ENCODE measurements at regions not wholly inside any gene's neighbourhood (a gene's known extent, or its start where the extent isn't known, plus 50 kb on each side); places are given as distances from the start of the nearest gene placed in this dataset.

DNA sequence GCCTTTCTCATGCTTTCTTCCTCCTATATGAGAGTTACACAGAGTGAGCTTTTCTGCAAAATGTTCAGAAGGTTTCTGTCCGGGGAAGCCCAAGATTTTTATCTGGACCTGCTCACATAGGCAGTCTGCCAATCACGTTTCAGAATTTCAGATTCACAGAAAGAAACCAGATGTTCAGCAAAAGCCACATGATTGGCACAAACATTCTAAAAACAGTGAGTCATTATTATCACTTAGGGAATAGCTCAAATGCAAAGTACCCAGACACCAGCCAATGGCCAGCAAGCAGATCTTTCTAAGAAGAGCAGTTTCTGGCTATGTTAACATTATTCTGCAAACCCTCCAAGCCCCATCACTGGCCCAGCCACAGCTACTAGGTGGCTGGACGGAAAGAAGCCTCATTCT, 1558.5 kb upstream of the TMEM132C start:
- TF ChIP-seq FOXM1 (IDR thresholded peaks at IDR 0.05; ENCODE audit: borderline replicate concordance, low read depth) (no peak), TEAD4 (IDR thresholded peaks at IDR 0.05) (no peak), EP300 (IDR thresholded peaks at IDR 0.05; ENCODE audit: borderline replicate concordance) (no peak)

DNA sequence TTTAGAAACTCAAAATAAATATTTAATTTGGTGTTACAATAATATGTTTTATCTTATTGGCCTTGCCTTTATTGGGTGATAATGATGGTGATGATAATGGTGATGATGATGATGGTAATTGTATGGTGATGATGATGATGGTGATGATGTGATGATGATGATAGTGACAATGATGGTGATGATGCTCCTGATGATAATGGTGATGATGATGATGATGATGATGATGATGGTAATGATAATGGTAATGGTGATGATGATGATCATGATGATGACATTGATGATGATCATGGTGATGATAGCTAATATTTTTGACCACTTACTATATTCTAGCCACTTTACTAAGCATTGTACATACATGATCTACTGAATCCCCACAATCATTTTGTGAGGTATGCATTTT, 1548.6 kb upstream of the TMEM132C start:
- TF ChIP-seq NFIC (IDR thresholded peaks at IDR 0.05) (no peak), FOXM1 (IDR thresholded peaks at IDR 0.05; ENCODE audit: borderline replicate concordance, low read depth) (no peak), EGR1 (IDR thresholded peaks at IDR 0.05) (no peak), TCF12 (IDR thresholded peaks at IDR 0.05; ENCODE audit: low read depth) (no peak), TAF1 (IDR thresholded peaks at IDR 0.05; ENCODE audit: low read depth) (no peak), TEAD4 (IDR thresholded peaks at IDR 0.05) (no peak), ZBTB7A (IDR thresholded peaks at IDR 0.05; ENCODE audit: low read depth) (no peak), EP300 (IDR thresholded peaks at IDR 0.05; ENCODE audit: borderline replicate concordance) (no peak), RAD21 (IDR thresholded peaks at IDR 0.05; ENCODE audit: low read depth) (no peak), CEBPB (IDR thresholded peaks at IDR 0.05) (no peak)
- TF ChIP-seq, protein P1, sequence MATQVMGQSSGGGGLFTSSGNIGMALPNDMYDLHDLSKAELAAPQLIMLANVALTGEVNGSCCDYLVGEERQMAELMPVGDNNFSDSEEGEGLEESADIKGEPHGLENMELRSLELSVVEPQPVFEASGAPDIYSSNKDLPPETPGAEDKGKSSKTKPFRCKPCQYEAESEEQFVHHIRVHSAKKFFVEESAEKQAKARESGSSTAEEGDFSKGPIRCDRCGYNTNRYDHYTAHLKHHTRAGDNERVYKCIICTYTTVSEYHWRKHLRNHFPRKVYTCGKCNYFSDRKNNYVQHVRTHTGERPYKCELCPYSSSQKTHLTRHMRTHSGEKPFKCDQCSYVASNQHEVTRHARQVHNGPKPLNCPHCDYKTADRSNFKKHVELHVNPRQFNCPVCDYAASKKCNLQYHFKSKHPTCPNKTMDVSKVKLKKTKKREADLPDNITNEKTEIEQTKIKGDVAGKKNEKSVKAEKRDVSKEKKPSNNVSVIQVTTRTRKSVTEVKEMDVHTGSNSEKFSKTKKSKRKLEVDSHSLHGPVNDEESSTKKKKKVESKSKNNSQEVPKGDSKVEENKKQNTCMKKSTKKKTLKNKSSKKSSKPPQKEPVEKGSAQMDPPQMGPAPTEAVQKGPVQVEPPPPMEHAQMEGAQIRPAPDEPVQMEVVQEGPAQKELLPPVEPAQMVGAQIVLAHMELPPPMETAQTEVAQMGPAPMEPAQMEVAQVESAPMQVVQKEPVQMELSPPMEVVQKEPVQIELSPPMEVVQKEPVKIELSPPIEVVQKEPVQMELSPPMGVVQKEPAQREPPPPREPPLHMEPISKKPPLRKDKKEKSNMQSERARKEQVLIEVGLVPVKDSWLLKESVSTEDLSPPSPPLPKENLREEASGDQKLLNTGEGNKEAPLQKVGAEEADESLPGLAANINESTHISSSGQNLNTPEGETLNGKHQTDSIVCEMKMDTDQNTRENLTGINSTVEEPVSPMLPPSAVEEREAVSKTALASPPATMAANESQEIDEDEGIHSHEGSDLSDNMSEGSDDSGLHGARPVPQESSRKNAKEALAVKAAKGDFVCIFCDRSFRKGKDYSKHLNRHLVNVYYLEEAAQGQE (IDR thresholded peaks at IDR 0.05; ENCODE audit: low read depth): no peak

DNA sequence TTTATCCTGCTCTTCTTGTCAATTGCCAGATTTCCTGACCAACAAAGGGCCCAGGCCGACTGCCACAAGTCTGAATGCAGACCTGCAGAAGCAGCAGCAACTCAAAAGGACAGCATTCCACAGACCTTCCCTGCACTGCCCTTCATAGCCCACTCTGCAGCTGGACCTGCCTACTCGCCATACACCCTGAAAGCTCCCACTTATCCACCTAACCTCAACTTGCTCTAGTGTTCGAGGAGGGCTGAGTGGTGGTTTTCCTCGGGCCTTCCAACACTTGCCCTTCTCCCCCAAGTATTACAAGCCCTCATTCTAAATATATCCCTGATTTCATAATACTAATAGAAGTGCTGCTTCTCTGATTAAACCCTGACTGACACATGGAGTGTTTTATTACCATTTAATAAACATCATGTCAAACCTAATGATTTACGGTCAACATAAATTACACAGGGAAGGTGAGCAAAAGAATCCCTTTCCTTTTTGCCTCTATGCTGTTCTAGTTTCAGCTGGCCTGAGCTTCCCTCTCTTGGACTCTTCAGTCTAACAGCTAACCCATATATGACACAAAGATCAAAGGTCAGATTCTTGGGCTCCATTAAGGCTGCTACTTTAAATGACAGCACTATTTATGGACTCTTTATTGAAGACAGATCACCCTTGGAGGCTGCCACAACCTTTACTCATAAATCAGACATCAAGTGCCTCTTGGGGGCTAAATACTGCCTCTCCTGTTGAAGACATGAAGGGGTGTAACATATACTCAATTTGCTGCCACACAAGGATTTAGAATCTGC, 1546.9 kb upstream of the TMEM132C start:
- TF ChIP-seq, protein P2, sequence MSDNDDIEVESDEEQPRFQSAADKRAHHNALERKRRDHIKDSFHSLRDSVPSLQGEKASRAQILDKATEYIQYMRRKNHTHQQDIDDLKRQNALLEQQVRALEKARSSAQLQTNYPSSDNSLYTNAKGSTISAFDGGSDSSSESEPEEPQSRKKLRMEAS (IDR thresholded peaks at IDR 0.05): no peak
- TF ChIP-seq TCF12 (IDR thresholded peaks at IDR 0.05; ENCODE audit: low read depth): no peak
- TF ChIP-seq TAF1 (IDR thresholded peaks at IDR 0.05; ENCODE audit: low read depth): no peak
- TF ChIP-seq, protein P3, sequence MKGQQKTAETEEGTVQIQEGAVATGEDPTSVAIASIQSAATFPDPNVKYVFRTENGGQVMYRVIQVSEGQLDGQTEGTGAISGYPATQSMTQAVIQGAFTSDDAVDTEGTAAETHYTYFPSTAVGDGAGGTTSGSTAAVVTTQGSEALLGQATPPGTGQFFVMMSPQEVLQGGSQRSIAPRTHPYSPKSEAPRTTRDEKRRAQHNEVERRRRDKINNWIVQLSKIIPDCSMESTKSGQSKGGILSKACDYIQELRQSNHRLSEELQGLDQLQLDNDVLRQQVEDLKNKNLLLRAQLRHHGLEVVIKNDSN (IDR thresholded peaks at IDR 0.05): no peak
- no peak for TF ChIP-seq NFIC (IDR thresholded peaks at IDR 0.05)
- TF ChIP-seq RAD21 (IDR thresholded peaks at IDR 0.05; ENCODE audit: low read depth): no peak
- no peak for TF ChIP-seq EGR1 (IDR thresholded peaks at IDR 0.05)
- TF ChIP-seq TEAD4 (IDR thresholded peaks at IDR 0.05): no peak
- TF ChIP-seq CREB1 (IDR thresholded peaks at IDR 0.05; ENCODE audit: low read depth): no peak
- no peak for TF ChIP-seq CEBPB (IDR thresholded peaks at IDR 0.05)
- no peak for TF ChIP-seq EP300 (IDR thresholded peaks at IDR 0.05; ENCODE audit: borderline replicate concordance)
- TF ChIP-seq, protein P1 (IDR thresholded peaks at IDR 0.05; ENCODE audit: low read depth): no peak
- TF ChIP-seq ZBTB7A (IDR thresholded peaks at IDR 0.05; ENCODE audit: low read depth): no peak
- no peak for TF ChIP-seq FOXM1 (IDR thresholded peaks at IDR 0.05; ENCODE audit: borderline replicate concordance, low read depth)

DNA sequence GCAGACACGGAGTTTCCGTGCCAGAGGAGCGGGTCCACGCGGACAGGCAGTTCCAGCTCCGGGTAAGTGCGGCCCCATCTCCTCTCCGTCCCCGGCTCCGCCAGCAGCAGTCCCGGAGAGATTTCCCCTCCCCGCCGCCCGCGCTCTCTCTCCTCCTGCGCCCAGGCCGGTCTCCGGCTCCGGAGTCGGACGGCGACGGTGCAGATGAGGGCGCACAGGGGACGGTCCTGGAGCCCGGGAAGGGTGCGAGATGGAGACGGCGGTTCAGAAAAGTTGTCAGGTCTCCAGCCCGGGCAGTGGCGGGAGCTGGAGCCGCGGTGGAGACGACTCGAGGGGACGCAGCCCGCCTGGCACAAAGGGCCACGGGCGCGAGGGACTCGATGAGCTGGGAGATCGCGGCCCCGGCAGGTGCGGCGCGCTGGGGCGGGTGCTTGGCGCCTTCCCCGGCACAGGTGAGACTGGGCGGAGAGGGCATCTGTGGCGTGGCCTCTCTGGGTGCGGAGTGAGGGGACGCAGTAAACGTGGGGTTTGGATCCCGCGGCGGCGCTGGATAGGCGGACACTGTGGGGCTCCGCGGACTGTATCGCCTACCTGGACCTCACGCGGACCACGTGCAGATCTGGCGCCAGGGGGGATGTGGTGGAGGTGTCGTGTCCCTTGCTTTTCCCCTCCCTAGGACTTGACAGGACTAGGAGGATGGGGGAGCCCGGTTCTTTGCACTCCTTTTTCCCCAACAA, 1540.3 kb upstream of the TMEM132C start:
- TF ChIP-seq EP300 (IDR thresholded peaks at IDR 0.05; ENCODE audit: borderline replicate concordance): no peak
- no peak for TF ChIP-seq CREB1 (IDR thresholded peaks at IDR 0.05; ENCODE audit: low read depth)
- no peak for TF ChIP-seq TCF12 (IDR thresholded peaks at IDR 0.05; ENCODE audit: low read depth)
- TF ChIP-seq ZBTB7A (IDR thresholded peaks at IDR 0.05; ENCODE audit: low read depth): no peak
- TF ChIP-seq FOXM1 (IDR thresholded peaks at IDR 0.05; ENCODE audit: borderline replicate concordance, low read depth): no peak
- TF ChIP-seq, protein P3 (IDR thresholded peaks at IDR 0.05): no peak
- no peak for TF ChIP-seq CEBPB (IDR thresholded peaks at IDR 0.05)
- TF ChIP-seq YY1 (IDR thresholded peaks at IDR 0.05; ENCODE audit: low read depth): no peak
- no peak for TF ChIP-seq RAD21 (IDR thresholded peaks at IDR 0.05; ENCODE audit: low read depth)
- TF ChIP-seq EGR1 (IDR thresholded peaks at IDR 0.05): no peak
- no peak for TF ChIP-seq TEAD4 (IDR thresholded peaks at IDR 0.05)
- TF ChIP-seq, protein P1 (IDR thresholded peaks at IDR 0.05; ENCODE audit: low read depth): no peak
